ENCODE measurements at regions not wholly inside any gene's neighbourhood (a gene's known extent, or its start where the extent isn't known, plus 50 kb on each side); places are given as distances from the start of the nearest gene placed in this dataset.

DNA sequence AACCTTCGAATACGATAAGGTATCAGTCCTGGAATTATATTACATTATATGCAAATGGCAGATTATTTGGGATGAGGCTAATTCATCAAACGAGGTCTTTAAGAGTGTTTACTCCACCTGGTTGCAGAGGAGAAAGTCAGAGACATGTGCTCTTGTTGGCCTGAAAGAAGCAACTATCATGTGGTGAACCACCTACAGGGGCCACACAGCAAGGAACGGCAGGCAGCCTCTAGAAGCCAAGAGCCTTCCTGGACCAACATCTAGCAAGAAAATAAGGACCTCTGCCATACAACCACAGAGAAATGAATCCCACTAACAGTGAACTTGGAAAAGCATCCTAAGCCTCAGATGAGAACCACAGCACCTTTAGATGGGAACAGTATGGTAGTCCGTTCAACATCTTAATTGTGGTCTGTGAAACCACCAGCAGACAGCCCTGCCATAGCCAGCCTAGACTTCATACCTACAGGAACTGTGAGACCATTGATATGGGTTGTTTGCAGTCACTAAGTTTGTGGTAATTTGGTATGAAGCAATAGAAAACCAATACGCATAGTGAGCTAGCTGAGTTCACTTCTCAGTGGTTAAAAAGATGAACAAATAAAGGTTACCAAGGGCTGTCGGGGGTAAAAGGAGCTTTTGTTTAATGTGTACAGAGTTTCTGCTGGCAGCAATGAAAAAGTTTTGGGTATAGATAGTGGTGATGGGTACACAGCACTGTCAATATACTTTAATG, 345.7 kb upstream of the RUNX1 start:
- no peaks in the 10 kb centered on the region for H3K27me3 ChIP-seq
- ATAC-seq (no peak), DNase-seq (no peak)
- no peaks in the 10 kb centered on the region for H3K9me3 ChIP-seq
- no peaks in the 10 kb centered on the region for H3K36me3 ChIP-seq
- H3K4me1 ChIP-seq = no peaks in the 10 kb centered on the region
- intact Hi-C loops (cut with DNase I) = no loop called here
- no peak overlapping the region for H3K27ac ChIP-seq
- TF ChIP-seq, protein P1, sequence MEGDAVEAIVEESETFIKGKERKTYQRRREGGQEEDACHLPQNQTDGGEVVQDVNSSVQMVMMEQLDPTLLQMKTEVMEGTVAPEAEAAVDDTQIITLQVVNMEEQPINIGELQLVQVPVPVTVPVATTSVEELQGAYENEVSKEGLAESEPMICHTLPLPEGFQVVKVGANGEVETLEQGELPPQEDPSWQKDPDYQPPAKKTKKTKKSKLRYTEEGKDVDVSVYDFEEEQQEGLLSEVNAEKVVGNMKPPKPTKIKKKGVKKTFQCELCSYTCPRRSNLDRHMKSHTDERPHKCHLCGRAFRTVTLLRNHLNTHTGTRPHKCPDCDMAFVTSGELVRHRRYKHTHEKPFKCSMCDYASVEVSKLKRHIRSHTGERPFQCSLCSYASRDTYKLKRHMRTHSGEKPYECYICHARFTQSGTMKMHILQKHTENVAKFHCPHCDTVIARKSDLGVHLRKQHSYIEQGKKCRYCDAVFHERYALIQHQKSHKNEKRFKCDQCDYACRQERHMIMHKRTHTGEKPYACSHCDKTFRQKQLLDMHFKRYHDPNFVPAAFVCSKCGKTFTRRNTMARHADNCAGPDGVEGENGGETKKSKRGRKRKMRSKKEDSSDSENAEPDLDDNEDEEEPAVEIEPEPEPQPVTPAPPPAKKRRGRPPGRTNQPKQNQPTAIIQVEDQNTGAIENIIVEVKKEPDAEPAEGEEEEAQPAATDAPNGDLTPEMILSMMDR (IDR thresholded peaks at IDR 0.05) = no peak
- H3K4me3 ChIP-seq = no peak overlapping the region

DNA sequence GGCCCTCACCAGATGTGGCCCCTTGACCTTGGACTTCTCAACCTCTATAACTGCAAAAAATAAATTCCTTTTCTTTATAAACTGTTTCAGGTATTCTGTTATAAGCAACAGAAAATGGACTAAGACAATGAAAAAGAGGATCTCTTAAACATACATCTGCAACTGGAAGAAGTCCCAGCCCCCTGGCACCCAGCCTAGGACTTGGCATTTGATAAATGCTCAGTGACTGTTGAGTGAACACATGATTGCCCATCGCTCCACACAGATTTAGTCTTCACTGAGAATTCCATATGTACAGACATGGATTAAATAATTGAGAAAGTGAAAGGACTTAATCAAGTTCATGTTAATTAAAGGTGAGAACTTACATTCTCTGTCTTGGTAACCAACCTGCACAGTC, 344.9 kb upstream of the RUNX1 start:
- TF ChIP-seq, protein P1 (IDR thresholded peaks at IDR 0.05) = no peak
- intact Hi-C loops (cut with DNase I) = no loop called here
- Histone ChIP-seq H3K4me3 (no peak overlapping the region), H3K4me1 (no peaks in the 10 kb centered on the region), H3K36me3 (no peaks in the 10 kb centered on the region), H3K9me3 (no peaks in the 10 kb centered on the region), H3K27ac (no peak overlapping the region), H3K27me3 (no peaks in the 10 kb centered on the region)
- ATAC-seq = no peak
- DNase-seq = no peak

- H3K4me3 ChIP-seq = no peak overlapping the region
- intact Hi-C loops (cut with DNase I) = no loop called here
- ATAC-seq (no peak), DNase-seq (no peak)
- no peaks in the 10 kb centered on the region for H3K9me3 ChIP-seq
- no peak overlapping the region for H3K27ac ChIP-seq
- no peaks in the 10 kb centered on the region for H3K27me3 ChIP-seq
- H3K4me1 ChIP-seq = no peaks in the 10 kb centered on the region
- no peaks in the 10 kb centered on the region for H3K36me3 ChIP-seq
- TF ChIP-seq, protein P1 (IDR thresholded peaks at IDR 0.05) = no peak
Measured at GRCh38 chr21:35390013-35390776, 341.1 kb upstream of the RUNX1 start.

DNA sequence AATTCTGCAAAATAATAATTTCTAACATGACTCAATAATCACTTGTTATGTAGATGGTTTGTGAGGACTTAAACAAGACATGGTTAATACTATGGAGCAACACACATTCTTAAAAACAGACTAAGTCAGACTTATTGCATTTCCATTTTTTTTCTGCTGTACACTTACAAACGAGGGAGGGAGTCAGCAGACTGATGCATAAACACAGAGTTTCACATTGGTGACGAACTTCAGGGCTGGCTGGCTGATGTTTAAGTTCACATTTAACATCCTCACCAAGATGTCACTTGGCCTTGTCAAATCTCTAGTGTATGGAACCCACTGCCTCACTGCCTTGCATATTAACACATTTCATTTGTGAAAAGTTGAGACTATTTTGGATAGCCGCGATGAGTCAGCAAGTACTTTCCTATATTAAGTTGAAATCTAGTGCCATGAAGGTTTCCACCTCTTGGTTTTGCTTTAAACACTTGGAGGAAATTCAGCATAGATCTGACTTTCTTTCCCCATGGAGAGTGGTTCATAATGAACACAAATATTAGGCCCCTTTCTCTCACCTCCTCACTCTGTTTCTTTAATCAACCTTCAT, 337.5 kb upstream of the RUNX1 start:
- Histone ChIP-seq H3K4me3 (no peak overlapping the region), H3K27me3 (no peaks in the 10 kb centered on the region), H3K36me3 (no peaks in the 10 kb centered on the region), H3K27ac (no peak overlapping the region), H3K9me3 (no peaks in the 10 kb centered on the region), H3K4me1 (no peaks in the 10 kb centered on the region)
- intact Hi-C loops (cut with DNase I) = no loop called here
- TF ChIP-seq, protein P1 (IDR thresholded peaks at IDR 0.05) = no peak
- ATAC-seq (no peak), DNase-seq (no peak)

GRCh38 chr21:35384375-35384774, 335.3 kb upstream of the RUNX1 start:
- Histone ChIP-seq H3K4me1 (no peaks in the 10 kb centered on the region), H3K9me3 (no peaks in the 10 kb centered on the region), H3K36me3 (no peaks in the 10 kb centered on the region), H3K4me3 (no peak overlapping the region), H3K27me3 (no peaks in the 10 kb centered on the region), H3K27ac (no peak overlapping the region)
- ATAC-seq (no peak), DNase-seq (no peak)
- intact Hi-C loops (cut with DNase I) = no loop called here
- TF ChIP-seq, protein P1 (IDR thresholded peaks at IDR 0.05) = no peak

Data from upper lobe of right lung (tissue), 1 donor.